ENCODE measurements at regions not wholly inside any gene's neighbourhood (a gene's known extent, or its start where the extent isn't known, plus 50 kb on each side); places are given as distances from the start of the nearest gene placed in this dataset.
"Not testable (repeated sequence)": the region's sequence is repeated elsewhere in the genome, so short reads cannot be mapped to it uniquely, and the experiment has no call there.

DNA sequence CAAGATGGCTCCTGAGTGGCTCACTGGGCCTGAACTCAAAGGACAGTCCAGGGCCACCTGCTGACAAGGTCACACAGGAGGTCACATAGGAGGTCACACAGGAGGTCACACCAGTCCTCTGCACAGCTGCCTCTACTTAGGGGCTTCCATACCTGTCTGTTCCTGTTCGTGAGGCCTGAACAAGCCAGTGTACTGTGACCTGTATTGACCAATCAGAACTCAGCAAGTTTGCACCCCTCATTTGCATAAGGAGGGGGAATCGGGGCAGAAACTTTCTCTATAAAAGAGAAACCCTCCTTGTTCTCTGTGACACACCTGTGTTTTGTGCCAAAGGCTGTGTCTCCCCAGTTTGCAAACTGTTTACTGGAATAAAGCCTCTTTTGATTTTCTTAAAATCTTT is 478.9 kb downstream of the EIPR1 start:
- no peak for DNase-seq (ENCODE audit: low spot score in 2 of 2)
- ATAC-seq = no peak
- Mint-ChIP-seq H3K27ac (no peak overlapping the region), H3K36me3 (no peaks in the 10 kb centered on the region), H3K9me3 (no peaks in the 10 kb centered on the region)

DNA sequence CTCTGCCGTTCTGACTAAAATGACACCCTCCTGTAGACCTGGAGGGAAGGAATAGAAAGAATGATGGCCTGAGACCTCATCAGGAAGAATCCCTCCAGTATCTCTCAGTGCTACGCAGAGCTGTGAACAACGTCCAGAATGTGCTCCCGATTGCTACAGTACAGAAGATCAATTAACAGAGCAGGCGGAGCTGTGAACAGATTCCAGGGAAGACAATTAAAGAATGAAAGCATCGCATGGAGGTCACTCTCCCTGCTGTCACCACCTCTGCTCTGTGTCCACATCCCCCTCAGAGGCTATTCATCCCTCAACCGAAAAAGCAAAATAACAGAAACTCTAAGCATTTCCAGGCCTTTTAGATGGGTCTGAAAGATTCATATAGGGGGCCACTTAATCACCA is 481.0 kb downstream of the EIPR1 start:
- no peak for ATAC-seq
- H3K9me3 Mint-ChIP-seq = no peaks in the 10 kb centered on the region
- no peaks in the 10 kb centered on the region for H3K36me3 Mint-ChIP-seq
- H3K27ac Mint-ChIP-seq = no peak overlapping the region
- no peak for DNase-seq (ENCODE audit: low spot score in 2 of 2)

DNA sequence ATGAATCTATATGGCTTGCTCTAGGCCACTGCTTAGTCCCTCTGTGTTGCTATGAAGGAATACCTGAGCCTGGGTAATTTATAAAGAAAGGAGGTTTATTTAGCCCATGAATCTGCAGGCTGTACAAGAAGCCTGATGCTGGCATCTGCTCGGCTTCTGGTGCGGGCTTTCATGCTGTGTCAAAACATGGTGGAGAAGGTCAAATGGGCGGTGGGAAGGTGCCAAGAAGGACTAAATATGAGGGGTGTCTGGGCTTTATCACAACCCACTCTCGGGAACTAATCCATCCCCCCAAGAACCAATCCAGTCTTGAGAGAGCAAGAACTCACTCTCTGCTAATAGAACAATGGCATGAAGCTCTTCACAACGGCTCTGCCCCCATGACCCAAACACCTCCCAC is 481.6 kb downstream of the EIPR1 start:
- Mint-ChIP-seq H3K9me3 (no peaks in the 10 kb centered on the region), H3K27ac (no peak overlapping the region), H3K36me3 (no peaks in the 10 kb centered on the region)
- ATAC-seq = no peak
- DNase-seq (ENCODE audit: low spot score in 2 of 2) = no peak

GRCh38 chr2:2894011-2894410 is 483.6 kb downstream of the EIPR1 start:
- not testable (repeated sequence) for H3K36me3 Mint-ChIP-seq; H3K27ac Mint-ChIP-seq; H3K9me3 Mint-ChIP-seq; ATAC-seq; DNase-seq (ENCODE audit: low spot score in 2 of 2)

- no peak for DNase-seq (ENCODE audit: low spot score in 2 of 2)
- Mint-ChIP-seq H3K9me3 (no peaks in the 10 kb centered on the region), H3K27ac (no peak overlapping the region), H3K36me3 (no peaks in the 10 kb centered on the region)
- no peak for ATAC-seq
These were observed 484.7 kb downstream of the EIPR1 start for GRCh38 chr2:2892892-2893291.

GRCh38 chr2:2892378-2892777 is 485.2 kb downstream of the EIPR1 start:
- Mint-ChIP-seq H3K36me3 (no peaks in the 10 kb centered on the region), H3K9me3 (no peaks in the 10 kb centered on the region), H3K27ac (no peak overlapping the region)
- DNase-seq (ENCODE audit: low spot score in 2 of 2) (no peak), ATAC-seq (no peak)

GRCh38 chr2:2890901-2891300 is 486.7 kb downstream of the EIPR1 start:
- ATAC-seq = no peak
- Mint-ChIP-seq H3K27ac (peak overlapping the region in 1 of 2 donors; percentile 76), H3K36me3 (no peaks in the 10 kb centered on the region), H3K9me3 (no peaks in the 10 kb centered on the region)
- no peak for DNase-seq (ENCODE audit: low spot score in 2 of 2)

DNA sequence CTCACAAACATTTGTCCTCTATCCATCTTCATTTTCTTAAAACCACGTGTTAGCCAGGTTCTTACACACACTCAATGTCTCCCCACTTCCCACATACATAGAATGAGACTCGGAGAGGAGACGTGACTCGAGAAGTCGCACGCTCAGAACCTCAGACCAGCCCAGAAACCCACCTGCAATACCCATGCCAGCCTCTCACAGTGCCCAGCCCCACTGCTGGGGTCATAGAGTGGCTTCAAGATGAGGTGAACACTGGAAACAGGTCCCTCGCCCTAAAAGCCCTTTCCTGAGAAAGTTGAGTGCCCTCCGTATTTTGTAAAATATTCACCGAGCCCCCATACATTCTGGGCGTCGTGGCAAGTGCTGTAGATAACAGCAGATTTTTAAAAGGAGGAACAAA is 487.4 kb downstream of the EIPR1 start:
- H3K36me3 Mint-ChIP-seq = no peaks in the 10 kb centered on the region
- DNase-seq (ENCODE audit: low spot score in 2 of 2) (peak in 1 of 2 donors; percentile 7), ATAC-seq (no peak)
- H3K27ac Mint-ChIP-seq = no peak overlapping the region
- H3K9me3 Mint-ChIP-seq = no peaks in the 10 kb centered on the region

GRCh38 chr2:2889646-2890045 is 488.0 kb downstream of the EIPR1 start:
- no peaks in the 10 kb centered on the region for H3K36me3 Mint-ChIP-seq
- ATAC-seq (no peak), DNase-seq (ENCODE audit: low spot score in 2 of 2) (peak in 1 of 2 donors; percentile 20)
- no peaks in the 10 kb centered on the region for H3K9me3 Mint-ChIP-seq
- H3K27ac Mint-ChIP-seq = no peak overlapping the region

- H3K27ac Mint-ChIP-seq = no peak overlapping the region
- DNase-seq (ENCODE audit: low spot score in 2 of 2) (no peak), ATAC-seq (no peak)
- no peaks in the 10 kb centered on the region for H3K9me3 Mint-ChIP-seq
- H3K36me3 Mint-ChIP-seq = no peaks in the 10 kb centered on the region
These were observed 488.5 kb downstream of the EIPR1 start for GRCh38 chr2:2889141-2889540.

- DNase-seq (ENCODE audit: low spot score in 2 of 2) (peak in 1 of 2 donors; percentile 4), ATAC-seq (no peak)
- Mint-ChIP-seq H3K9me3 (peaks cover 6% of the 10 kb centered on the region in 2 donors), H3K36me3 (peaks cover 4 to 7% of the 10 kb centered on the region in 2 donors), H3K27ac (no peak overlapping the region)
These were observed 489.7 kb downstream of the EIPR1 start for GRCh38 chr2:2887772-2888387.

DNA sequence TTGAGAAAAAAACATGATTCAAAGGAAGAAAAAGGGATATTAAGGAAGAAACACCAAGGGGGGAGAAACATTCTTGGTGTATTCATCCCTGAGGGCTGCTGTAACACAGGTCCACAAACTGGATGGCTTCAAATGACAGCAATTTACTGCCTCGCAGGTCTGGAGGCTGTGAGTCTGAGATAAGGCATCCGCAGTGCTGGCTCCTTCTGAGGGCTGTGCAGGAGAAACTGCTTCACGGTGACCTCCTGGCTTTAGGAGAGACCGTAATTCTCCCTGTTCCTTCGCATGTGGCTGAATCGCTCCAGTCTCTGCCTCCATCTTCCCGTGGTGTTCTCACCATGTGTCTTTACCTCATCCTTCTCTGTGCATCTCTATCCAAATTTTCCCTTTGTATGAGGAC is 490.7 kb downstream of the EIPR1 start:
- peaks cover 8 to 14% of the 10 kb centered on the region in 2 donors for H3K9me3 Mint-ChIP-seq
- ATAC-seq (no peak), DNase-seq (ENCODE audit: low spot score in 2 of 2) (no peak)
- peaks cover 7 to 10% of the 10 kb centered on the region in 2 donors for H3K36me3 Mint-ChIP-seq
- no peak overlapping the region for H3K27ac Mint-ChIP-seq

- no peak for DNase-seq (ENCODE audit: low spot score in 2 of 2)
- Mint-ChIP-seq H3K27ac (no peak overlapping the region), H3K36me3 (peaks cover 7 to 10% of the 10 kb centered on the region in 2 donors), H3K9me3 (peaks cover 8 to 14% of the 10 kb centered on the region in 2 donors)
- no peak for ATAC-seq
These were observed 496.1 kb downstream of the EIPR1 start for GRCh38 chr2:2881499-2881898.

DNA sequence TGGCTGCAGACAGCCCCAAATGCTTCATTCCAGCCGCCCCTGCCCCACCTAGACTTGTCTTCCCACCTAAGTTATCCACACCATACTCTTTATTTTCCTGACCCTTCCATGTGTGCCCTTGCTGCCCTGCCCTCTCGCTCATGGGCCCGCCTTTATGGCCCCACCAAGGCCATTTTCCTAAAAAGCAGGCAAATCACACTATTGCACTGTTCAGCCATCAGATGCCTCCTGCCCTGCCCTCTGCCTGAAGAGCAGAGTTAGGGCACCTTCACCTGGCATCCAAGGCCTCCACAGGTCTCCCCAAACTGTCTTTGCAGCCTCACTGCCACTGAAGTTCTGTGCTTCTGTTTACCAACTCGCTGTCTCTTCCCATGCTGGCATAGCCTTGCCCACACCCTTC is 496.7 kb downstream of the EIPR1 start:
- peaks cover 8 to 14% of the 10 kb centered on the region in 2 donors for H3K9me3 Mint-ChIP-seq
- no peak for DNase-seq (ENCODE audit: low spot score in 2 of 2)
- ATAC-seq = no peak
- H3K27ac Mint-ChIP-seq = no peak overlapping the region
- H3K36me3 Mint-ChIP-seq = peaks cover 7 to 10% of the 10 kb centered on the region in 2 donors

GRCh38 chr2:2879781-2880180 is 497.8 kb downstream of the EIPR1 start:
- ATAC-seq (no peak), DNase-seq (ENCODE audit: low spot score in 2 of 2) (no peak)
- H3K27ac Mint-ChIP-seq = no peak overlapping the region
- peaks cover 8 to 14% of the 10 kb centered on the region in 2 donors for H3K9me3 Mint-ChIP-seq
- peaks cover 7 to 10% of the 10 kb centered on the region in 2 donors for H3K36me3 Mint-ChIP-seq

GRCh38 chr2:2879071-2879470 is 498.5 kb downstream of the EIPR1 start:
- peaks cover 8 to 14% of the 10 kb centered on the region in 2 donors for H3K9me3 Mint-ChIP-seq
- ATAC-seq (no peak), DNase-seq (ENCODE audit: low spot score in 2 of 2) (no peak)
- H3K36me3 Mint-ChIP-seq = peaks cover 7 to 10% of the 10 kb centered on the region in 2 donors
- H3K27ac Mint-ChIP-seq = no peak overlapping the region

- ATAC-seq = no peak
- H3K9me3 Mint-ChIP-seq = peaks cover 0 to 3% of the 10 kb centered on the region in 2 donors
- DNase-seq (ENCODE audit: low spot score in 2 of 2) = no peak
- no peak overlapping the region for H3K27ac Mint-ChIP-seq
- no peaks in the 10 kb centered on the region for H3K36me3 Mint-ChIP-seq
These were observed 500.2 kb downstream of the EIPR1 start for GRCh38 chr2:2877427-2877826.

DNA sequence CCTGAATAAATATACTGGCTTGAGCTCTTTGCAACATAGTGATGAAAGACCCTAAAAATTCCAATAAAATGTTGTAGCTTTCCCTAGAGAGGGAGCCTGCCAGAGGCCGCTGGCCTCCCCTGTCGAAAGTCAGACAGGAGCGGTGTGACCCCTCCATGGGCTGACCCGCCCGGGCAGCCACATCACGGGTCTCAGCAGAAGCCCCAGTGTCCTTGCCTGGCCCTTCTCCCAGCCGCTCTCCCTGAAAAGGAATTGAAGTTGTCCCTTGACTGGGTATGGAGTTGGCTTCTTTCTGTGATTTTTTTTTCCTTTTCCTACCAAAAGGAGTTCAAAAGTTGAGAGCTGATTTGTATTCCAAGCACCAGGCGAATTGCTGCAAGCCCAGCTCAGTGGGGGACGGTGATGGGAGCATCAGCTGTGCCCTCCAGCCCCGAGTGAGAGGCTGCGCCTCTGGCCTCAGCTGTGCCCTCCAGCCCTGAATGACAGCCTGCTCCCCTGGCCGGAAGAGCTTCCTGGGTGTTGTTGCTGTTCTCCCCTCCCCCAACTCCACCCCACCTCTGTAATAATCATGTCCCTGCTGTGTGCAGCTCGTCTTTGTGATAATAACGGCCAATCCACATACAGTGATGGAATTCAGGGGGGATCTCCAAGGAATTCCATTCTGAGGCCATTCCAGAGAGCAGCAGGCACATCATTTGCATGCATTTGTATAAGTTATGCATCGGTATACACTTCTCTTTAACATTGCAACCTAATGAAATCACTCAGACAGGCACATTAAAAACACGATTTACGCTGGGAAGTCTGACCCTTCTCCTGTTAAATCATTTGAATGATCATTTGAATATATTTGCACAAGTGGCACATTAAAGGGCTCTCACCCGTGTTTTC is 501.0 kb downstream of the EIPR1 start:
- Mint-ChIP-seq H3K9me3 (no peaks in the 10 kb centered on the region), H3K27ac (no peak overlapping the region), H3K36me3 (no peaks in the 10 kb centered on the region)
- ATAC-seq (no peak), DNase-seq (ENCODE audit: low spot score in 2 of 2) (no peak)
